ENCODE measurements at regions not wholly inside any gene's neighbourhood (a gene's known extent, or its start where the extent isn't known, plus 50 kb on each side); places are given as distances from the start of the nearest gene placed in this dataset.

- DNase-seq (ENCODE audit: low spot score), result no peak
These were observed 106.8 kb upstream of the C1orf21 start for GRCh38 chr1:184279911-184280458.

- DNase-seq (ENCODE audit: low spot score), result no peak
These were observed 102.8 kb upstream of the C1orf21 start for GRCh38 chr1:184283999-184284398.

- DNase-seq (ENCODE audit: low spot score), result no peak
These were observed 101.9 kb upstream of the C1orf21 start for GRCh38 chr1:184284900-184285299.

DNA sequence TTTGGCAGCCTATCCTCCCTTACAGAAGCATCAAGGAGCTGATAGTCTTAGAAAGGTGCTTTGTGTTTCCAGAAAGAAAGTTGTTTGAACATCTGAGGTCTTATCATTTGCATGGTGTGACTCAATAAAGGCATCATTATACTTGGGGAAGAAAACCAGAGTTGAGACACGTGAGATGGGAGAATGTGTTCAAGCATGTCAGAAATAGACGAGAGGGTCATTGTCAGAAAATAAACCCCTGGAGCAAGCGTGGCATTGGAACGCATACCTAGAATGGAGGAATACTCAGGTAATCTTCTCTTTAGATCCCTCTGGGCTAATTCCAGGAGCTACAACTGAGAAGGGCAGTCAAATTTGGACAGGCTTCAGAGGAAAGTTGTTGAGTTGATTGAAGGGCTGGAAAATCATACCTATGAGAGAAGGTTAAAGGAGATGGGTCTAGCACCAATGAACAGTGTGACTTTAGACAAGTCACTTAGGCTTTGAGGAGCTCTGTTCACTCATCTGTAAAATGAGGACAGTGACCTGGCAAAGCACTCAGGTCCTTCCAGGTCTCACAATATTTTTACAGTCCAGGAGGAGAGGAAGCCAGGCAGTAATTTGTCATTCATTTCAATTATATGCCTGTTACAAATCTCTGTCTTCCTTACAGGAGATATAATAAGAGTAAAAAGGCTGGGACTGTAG is 101.3 kb upstream of the C1orf21 start:
- DNase-seq (ENCODE audit: low spot score), result no peak

- no peak for DNase-seq (ENCODE audit: low spot score)
These were observed 99.8 kb upstream of the C1orf21 start for GRCh38 chr1:184287001-184287400.

DNA sequence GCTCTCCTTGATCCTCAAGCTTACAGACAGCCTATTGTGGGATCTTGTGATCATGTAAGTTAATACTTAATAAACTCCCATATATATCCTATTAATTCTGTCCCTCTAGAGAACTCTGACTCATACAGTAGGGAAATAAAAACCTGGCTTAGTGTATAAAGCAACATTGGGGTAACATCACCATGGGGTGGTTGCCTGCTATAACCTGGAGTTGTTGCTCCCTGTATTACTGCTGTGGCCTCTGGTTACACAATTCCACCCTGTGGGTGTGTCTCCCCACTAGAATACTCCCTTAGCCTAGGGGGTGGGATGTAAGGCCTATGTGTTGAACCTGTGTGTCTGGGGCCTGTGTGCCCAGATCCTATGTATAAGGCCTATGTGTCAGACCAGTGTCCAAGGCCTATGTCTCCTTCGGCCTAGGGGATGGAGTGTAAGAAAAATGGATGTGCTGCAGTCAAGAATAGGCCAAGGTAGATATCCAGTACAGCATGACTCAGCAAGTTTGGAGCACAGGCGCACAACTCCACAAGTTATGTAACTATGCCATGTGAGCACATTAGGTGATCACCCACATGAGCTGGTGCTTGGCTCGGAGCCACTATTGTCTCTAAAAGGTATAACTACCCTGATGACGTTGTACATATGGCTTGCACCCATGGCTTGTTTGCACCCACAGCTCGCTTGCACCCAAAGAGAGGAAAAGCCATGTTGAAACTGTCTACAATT is 96.8 kb upstream of the C1orf21 start:
- DNase-seq (ENCODE audit: low spot score), result no peak

DNA sequence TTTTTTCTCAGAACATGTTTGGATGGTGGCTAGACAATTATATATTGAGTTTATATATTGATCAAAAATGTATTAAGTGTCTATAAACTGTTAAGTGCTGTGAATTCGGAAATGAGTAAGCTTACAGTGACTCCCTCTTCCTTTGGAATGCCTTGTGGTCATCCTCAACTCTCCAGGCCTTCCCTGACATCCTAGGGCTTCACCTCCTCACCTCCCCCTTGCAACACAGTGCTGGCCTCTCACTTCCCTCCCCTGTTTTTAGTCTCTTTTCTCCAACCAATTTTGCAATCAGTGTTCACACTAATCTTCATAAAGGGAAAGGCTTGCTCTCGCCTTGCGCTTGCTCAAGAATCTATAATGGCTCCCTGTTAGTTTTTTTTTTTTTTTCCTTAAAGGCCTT is 95.1 kb upstream of the C1orf21 start:
- DNase-seq (ENCODE audit: low spot score), result no peak

- no peak for DNase-seq (ENCODE audit: low spot score)
These were observed 94.7 kb upstream of the C1orf21 start for GRCh38 chr1:184292101-184292500.

DNA sequence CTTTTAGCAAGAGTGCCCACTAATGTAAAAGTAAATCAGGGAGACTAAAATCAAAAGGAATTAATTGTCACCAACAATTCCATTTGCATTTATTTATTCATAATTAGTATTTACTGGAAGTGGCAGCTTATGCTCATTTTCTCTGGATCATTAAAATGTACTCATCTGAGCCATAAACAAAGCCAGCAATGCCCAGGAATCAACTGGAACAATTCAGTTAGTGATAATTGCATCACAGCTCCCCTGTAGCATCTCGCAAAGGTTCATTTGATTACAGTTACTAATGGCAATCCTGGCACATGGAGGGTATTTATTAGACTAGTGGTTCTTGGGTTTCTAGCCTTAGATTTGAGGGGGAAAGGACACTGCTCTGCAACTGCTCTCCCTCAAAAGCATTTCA is 92.7 kb upstream of the C1orf21 start:
- no peak for DNase-seq (ENCODE audit: low spot score)

- DNase-seq (ENCODE audit: low spot score), result no peak
These were observed 90.2 kb upstream of the C1orf21 start for GRCh38 chr1:184296466-184297243.

GRCh38 chr1:184297244-184297750 is 89.5 kb upstream of the C1orf21 start:
- DNase-seq (ENCODE audit: low spot score), result no peak

GRCh38 chr1:184298440-184299405 is 88.1 kb upstream of the C1orf21 start:
- no peak for DNase-seq (ENCODE audit: low spot score)

- DNase-seq (ENCODE audit: low spot score), result no peak
These were observed 87.4 kb upstream of the C1orf21 start for GRCh38 chr1:184299406-184299790.

GRCh38 chr1:184299796-184300195 is 87.0 kb upstream of the C1orf21 start:
- DNase-seq (ENCODE audit: low spot score), result no peak

- DNase-seq (ENCODE audit: low spot score), result no peak
These were observed 86.4 kb upstream of the C1orf21 start for GRCh38 chr1:184300446-184300845.

- no peak for DNase-seq (ENCODE audit: low spot score)
These were observed 85.6 kb upstream of the C1orf21 start for GRCh38 chr1:184301227-184301626.

DNA sequence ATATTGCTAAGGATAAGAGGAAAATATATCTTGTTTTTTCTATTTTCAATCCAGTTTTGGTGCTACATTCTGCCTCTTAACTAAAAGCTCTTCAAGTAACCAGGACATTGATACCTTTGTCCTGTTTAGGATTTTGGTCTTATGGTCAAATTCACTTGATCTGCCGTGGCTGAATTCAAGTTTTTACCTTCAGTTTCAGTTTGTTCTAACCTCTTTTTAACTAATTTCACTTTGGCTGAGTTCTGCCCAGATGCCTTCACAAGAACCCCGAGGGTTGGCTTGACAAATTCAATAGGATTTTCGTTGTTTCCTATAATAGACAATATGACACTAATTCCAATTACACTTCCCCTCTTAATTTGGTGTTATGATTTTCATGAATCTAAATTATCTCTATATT is 84.5 kb upstream of the C1orf21 start:
- DNase-seq (ENCODE audit: low spot score), result no peak

DNA sequence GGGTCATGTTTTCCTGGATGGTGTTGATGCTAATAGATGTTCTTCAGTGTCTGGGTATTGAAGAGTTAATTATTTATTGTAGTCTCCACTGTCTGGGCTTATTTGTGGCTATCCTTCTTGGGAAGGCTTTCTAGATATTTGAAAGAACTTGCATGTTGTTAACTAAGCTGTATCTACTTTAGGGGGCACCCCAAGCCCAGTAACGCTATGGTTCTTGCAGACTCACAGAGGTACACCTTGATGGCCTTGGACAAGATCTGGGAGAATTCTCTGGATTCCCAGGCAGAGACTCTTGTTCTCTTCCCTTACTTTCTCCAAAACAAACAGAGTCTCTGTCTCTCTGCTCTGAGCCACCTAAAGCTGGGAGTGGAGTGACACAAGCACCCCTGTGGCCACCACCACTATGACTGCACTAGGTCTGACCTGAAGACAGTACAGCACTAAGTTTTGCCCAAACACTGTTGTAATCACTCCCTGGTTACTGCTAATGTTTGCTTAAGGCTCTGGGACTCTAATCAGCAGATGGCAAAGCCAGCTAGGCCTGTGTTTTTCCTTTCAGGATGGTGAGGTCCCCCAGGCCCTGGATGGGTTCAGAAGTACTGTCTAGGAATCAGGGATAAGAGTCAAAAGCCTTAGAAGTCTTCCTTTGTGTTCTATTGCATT is 76.5 kb upstream of the C1orf21 start:
- no peak for DNase-seq (ENCODE audit: low spot score)

- DNase-seq (ENCODE audit: low spot score), result no peak
These were observed 75.2 kb upstream of the C1orf21 start for GRCh38 chr1:184311580-184311979.

GRCh38 chr1:184315254-184315653 is 71.6 kb upstream of the C1orf21 start:
- DNase-seq (ENCODE audit: low spot score), result no peak

DNA sequence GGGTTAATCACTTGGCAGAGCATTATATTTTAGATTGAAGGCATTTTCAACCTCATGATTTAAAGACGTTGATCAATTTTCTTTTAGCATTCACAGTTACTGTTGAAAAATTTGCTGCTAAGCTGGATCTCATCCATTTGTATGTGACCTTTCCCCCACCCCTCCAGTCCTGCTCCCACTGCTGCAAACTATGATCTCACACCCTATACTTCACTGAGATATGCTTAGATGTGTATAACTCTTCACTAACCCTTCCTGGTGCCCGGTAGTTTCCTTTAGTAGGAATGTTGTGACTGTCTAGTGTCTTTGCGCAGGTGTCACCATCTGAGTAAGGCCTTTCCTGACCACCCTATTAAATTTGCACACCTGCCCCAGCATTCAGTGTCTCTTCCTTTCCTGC is 67.0 kb upstream of the C1orf21 start:
- no peak for DNase-seq (ENCODE audit: low spot score)
